IMR-90 (cell line): ENCODE measurements at regions not wholly inside any gene's neighbourhood (a gene's known extent, or its start where the extent isn't known, plus 50 kb on each side); places are given as distances from the start of the nearest gene placed in this dataset.

Experiments
- ATAC-seq: fragments of 200-7000 bp; cut with Tn5 transposase; 2 replicates; pipeline ENCODE4 v1.9.1; 2020; ENCODE audit warnings: low read depth, mild to moderate bottlenecking, moderate library complexity
- BruUV-seq: library from RNA; stranded (reverse); fragments of 400-500 nt; replicated peaks from 2 replicates; lab custom pipeline; 2021; lab: Mats Ljungman, UMichigan
- CTCF ChIA-PET: fragments of 300-600 bp; formaldehyde crosslinking; extraction: SDS; loops from one replicate; lab custom pipeline; 2021; ENCODE audit warnings: antibody characterized with exemption; lab: Yijun Ruan, JAX
- POLR2A ChIA-PET: fragments of 300-600 bp; sonication (Branson Sonifier 250); formaldehyde crosslinking; loops from one replicate; lab custom pipeline; 2022; ENCODE audit warnings: antibody characterized with exemption; ENCODE audit not compliant: unreplicated experiment; lab: Charles Lee
- DNase-seq: peaks from one replicate; pipeline ENCODE4 v3.0.0; 2013
- H2AFZ ChIP-seq: replicated peaks from 2 replicates; pipeline ENCODE3; 2013; ENCODE audit warnings: low read length, mild to moderate bottlenecking; ENCODE audit not compliant: poor library complexity
- H2AK5ac ChIP-seq: 2 replicates; pipeline ENCODE4 v1.6.1; 2013; ENCODE audit warnings: low read depth, low read length, inconsistent platforms
- H2AK9ac ChIP-seq: replicated peaks from 2 replicates; pipeline ENCODE3; 2013; ENCODE audit warnings: mild to moderate bottlenecking, low read depth, low read length, moderate library complexity; ENCODE audit not compliant: poor library complexity
- H2BK120ac ChIP-seq: 2 replicates; pipeline ENCODE4 v1.6.1; 2013; ENCODE audit warnings: low read depth, low read length, inconsistent platforms
- H2BK15ac ChIP-seq: 3 replicates; pipeline ENCODE4 v1.6.1; 2013; ENCODE audit warnings: low read depth, low read length, inconsistent platforms
- H2BK20ac ChIP-seq: 2 replicates; pipeline ENCODE4 v1.6.1; 2013; ENCODE audit warnings: low read depth, mild to moderate bottlenecking, inconsistent platforms, low read length, moderate library complexity
- H2BK5ac ChIP-seq: 2 replicates; pipeline ENCODE4 v1.6.1; 2013; ENCODE audit warnings: mild to moderate bottlenecking, low read depth, low read length, inconsistent platforms; ENCODE audit not compliant: poor library complexity, severe bottlenecking
- H3K14ac ChIP-seq: replicated peaks from 2 replicates; pipeline ENCODE4 v1.6.1; 2013; ENCODE audit warnings: low read depth, low read length, inconsistent platforms
- H3K18ac ChIP-seq: 2 replicates; pipeline ENCODE4 v1.6.1; 2013; ENCODE audit warnings: low read depth, low read length, control low read depth
- H3K23ac ChIP-seq: 2 replicates; pipeline ENCODE4 v1.6.1; 2013; ENCODE audit warnings: low read depth, low read length, inconsistent platforms
- H3K27ac ChIP-seq: 2 replicates; pipeline ENCODE4 v1.5.1; 2013; ENCODE audit warnings: mild to moderate bottlenecking, control low read depth, low read length; ENCODE audit not compliant: insufficient read depth
- H3K27me3 ChIP-seq: 2 replicates; pipeline ENCODE4 v1.6.1; 2013; ENCODE audit warnings: low read length; ENCODE audit not compliant: control insufficient read depth, insufficient read depth
- H3K36me3 ChIP-seq: 2 replicates; pipeline ENCODE4 v1.6.1; 2013; ENCODE audit warnings: low read length, mixed read lengths; ENCODE audit not compliant: control insufficient read depth, insufficient read depth
- H3K4ac ChIP-seq: 2 replicates; pipeline ENCODE4 v1.6.1; 2013; ENCODE audit warnings: low read depth, low read length, inconsistent platforms
- H3K4me1 ChIP-seq: 2 replicates; pipeline ENCODE4 v1.6.1; 2013; ENCODE audit warnings: low read length, mixed read lengths; ENCODE audit not compliant: control insufficient read depth, insufficient read depth
- H3K4me2 ChIP-seq: 2 replicates; pipeline ENCODE4 v1.6.1; 2013; ENCODE audit warnings: low read depth, mild to moderate bottlenecking, control low read depth, low read length, moderate library complexity
- H3K4me3 ChIP-seq: 2 replicates; pipeline ENCODE4 v1.5.1; 2013; ENCODE audit warnings: low read depth, mild to moderate bottlenecking, control low read depth, low read length, moderate library complexity; ENCODE audit not compliant: insufficient read depth
- H3K56ac ChIP-seq: 2 replicates; pipeline ENCODE4 v1.6.1; 2013; ENCODE audit warnings: low read length, inconsistent platforms; ENCODE audit not compliant: insufficient read depth; ENCODE audit errors: extremely low read depth
- H3K79me1 ChIP-seq, 2 experiments: 2 replicates each; pipeline ENCODE4 v1.6.1; 2013; ENCODE audit warnings: low read length in 2 of 2, inconsistent platforms in 1 of 2, low read depth in 1 of 2
- H3K9ac ChIP-seq: 2 replicates; pipeline ENCODE4 v1.6.1; 2013; ENCODE audit warnings: low read depth, low read length, control low read depth
- H3K9me1 ChIP-seq: 2 replicates; pipeline ENCODE4 v1.6.1; 2013; ENCODE audit warnings: low read length, inconsistent platforms; ENCODE audit not compliant: insufficient read depth
- H3K9me3 ChIP-seq: 2 replicates; pipeline ENCODE4 v1.6.1; 2013; ENCODE audit warnings: low read length; ENCODE audit not compliant: control insufficient read depth, insufficient read depth
- H4K20me1 ChIP-seq: 2 replicates; pipeline ENCODE4 v1.6.1; 2013; ENCODE audit warnings: low read length, inconsistent platforms; ENCODE audit not compliant: insufficient read depth
- H4K5ac ChIP-seq: 2 replicates; pipeline ENCODE4 v1.6.1; 2013; ENCODE audit warnings: mild to moderate bottlenecking, low read depth, low read length, control low read depth
- H4K8ac ChIP-seq, 2 experiments: 2 replicates each; pipeline ENCODE4 v1.6.1; 2013; ENCODE audit warnings: low read depth in 2 of 2, low read length in 2 of 2, control low read depth in 1 of 2, inconsistent platforms in 1 of 2
- H4K91ac ChIP-seq: 2 replicates; pipeline ENCODE4 v1.6.1; 2013; ENCODE audit warnings: low read depth, low read length, inconsistent platforms; ENCODE audit not compliant: insufficient read depth
- CHD1 ChIP-seq: IDR thresholded peaks from 2 replicates; pipeline ENCODE4 v1.6.1; 2012; ENCODE audit warnings: low read depth, low read length, improper control_type of control experiment
- CTCF ChIP-seq: conservative IDR thresholded peaks from 2 replicates; pipeline ENCODE4 v1.5.1; 2012; ENCODE audit warnings: mild to moderate bottlenecking, low read depth, low read length, improper control_type of control experiment
- ELK1 ChIP-seq: fragments of 150-350 bp; IDR thresholded peaks from 2 replicates; pipeline ENCODE4 v1.6.1; 2016; ENCODE audit warnings: low read depth, mild to moderate bottlenecking, low read length, moderate library complexity, borderline replicate concordance
- FOS ChIP-seq: fragments of 150-350 bp; IDR thresholded peaks from 2 replicates; pipeline ENCODE4 v1.6.1; 2016; ENCODE audit warnings: low read depth, low read length
- MAZ ChIP-seq: IDR thresholded peaks from 2 replicates; pipeline ENCODE4 v1.6.1; 2012; ENCODE audit warnings: low read depth, mild to moderate bottlenecking, low read length, improper control_type of control experiment, moderate library complexity, borderline replicate concordance
- MXI1 ChIP-seq: IDR thresholded peaks from 2 replicates; pipeline ENCODE4 v1.6.1; 2012; ENCODE audit warnings: low read depth, mild to moderate bottlenecking, low read length, moderate library complexity, borderline replicate concordance
- NFE2L2 ChIP-seq: fragments of 150-350 bp; IDR thresholded peaks from 2 replicates; pipeline ENCODE4 v1.6.1; 2016; ENCODE audit warnings: low read depth, mild to moderate bottlenecking, low read length
- POLR2A ChIP-seq: IDR thresholded peaks from 2 replicates; pipeline ENCODE4 v1.6.1; 2012; ENCODE audit warnings: mild to moderate bottlenecking, low read depth, low read length
- RAD21 ChIP-seq: IDR thresholded peaks from 2 replicates; pipeline ENCODE4 v1.6.1; 2012; ENCODE audit warnings: low read length, improper control_type of control experiment
- RCOR1 ChIP-seq: IDR thresholded peaks from 2 replicates; pipeline ENCODE4 v1.6.1; 2012; ENCODE audit warnings: mild to moderate bottlenecking, low read length, improper control_type of control experiment; ENCODE audit not compliant: insufficient replicate concordance
- RFX5 ChIP-seq: IDR thresholded peaks from 2 replicates; pipeline ENCODE4 v1.8.0; 2012; ENCODE audit warnings: low read depth, mild to moderate bottlenecking, low read length, moderate library complexity
- SMC3 ChIP-seq: fragments of 150-350 bp; IDR thresholded peaks from 2 replicates; pipeline ENCODE4 v1.6.1; 2016; ENCODE audit warnings: low read depth, mild to moderate bottlenecking, antibody characterized with exemption, low read length, moderate library complexity
- WGBS, 2 experiments: methylation state at CpG; one replicate each; pipeline versions ENCODE4 v1.1.5 to v1.1.7; 2013; ENCODE audit warnings: missing lambda C conversion rate in 2 of 2; ENCODE audit not compliant: insufficient read length in 1 of 2; ENCODE audit errors: extremely low coverage in 2 of 2; 5-methylcytosine and 5-hydroxymethylcytosine counted together
- dilution Hi-C: fragments of 300-500 bp; cut with HindIII; formaldehyde crosslinking; loops from one replicate; pipeline ENCODE4 v1.14.3; 2018; ENCODE audit warnings: low sequenced_read_pairs; ENCODE audit not compliant: unreplicated experiment
- in situ Hi-C: fragments of 300-500 bp; cut with MboI; formaldehyde crosslinking; loops from 3 replicates; pipeline ENCODE4 v1.14.3; 2019; ENCODE audit warnings: low sequenced_read_pairs, inconsistent platforms, mixed read lengths
- intact Hi-C: fragments of 100-400 bp; cut with micrococcal nuclease; formaldehyde crosslinking; loops from 2 replicates; pipeline ENCODE4 v1.10.0; 2022
- TF ChIP-seq, protein P1 (sequence below): fragments of 150-350 bp; IDR thresholded peaks from 2 replicates; pipeline ENCODE4 v1.6.1; 2017; ENCODE audit warnings: mild to moderate bottlenecking, antibody characterized with exemption, low read length, low read depth

- no peak for TF ChIP-seq CHD1
Measured at GRCh38 chr22:44394246-44395117, 81.7 kb upstream of the SHISAL1 start (continued).

- Histone ChIP-seq H3K4ac (no peak overlapping the region), H2BK5ac (no peak overlapping the region), H2BK20ac (no peak overlapping the region; the same call in 1 of the 2 replicates), H3K4me1 (no peaks in the 10 kb centered on the region; the same call in 1 of the 2 replicates), H2AK5ac (no peak overlapping the region), H4K8ac (no peak overlapping the region), H3K4me2 (no peak overlapping the region), H2AK9ac (no peak overlapping the region), H3K36me3 (no peaks in the 10 kb centered on the region), H3K23ac (no peak overlapping the region), H3K9ac (no peak overlapping the region), H4K91ac (no peak overlapping the region), H2BK15ac (no peak overlapping the region), H3K9me3 (no peaks in the 10 kb centered on the region), H3K56ac (no peak overlapping the region), H3K4me3 (no peak overlapping the region), H3K9me1 (no peaks in the 10 kb centered on the region), H3K27ac (no peak overlapping the region), H3K14ac (no peak overlapping the region), H4K20me1 (no peaks in the 10 kb centered on the region), H3K79me1 (no peaks in the 10 kb centered on the region), H4K5ac (no peak overlapping the region), H3K27me3 (peaks cover 18% of the 10 kb centered on the region), H2AFZ (peak overlapping the region; percentile 6), H2BK120ac (no peak overlapping the region), H3K18ac (no peak overlapping the region)
- in situ Hi-C loops (no loop called here), intact Hi-C loops (no loop called here), dilution Hi-C loops (no loop called here)
- CTCF ChIA-PET = no interaction called here
- ATAC-seq (no peak), DNase-seq (no peak)
- POLR2A ChIA-PET = no interaction called here
- BruUV-seq = no TSS peak
- no CpG with 5 or more reads among the region's 8 CpGs for WGBS, 2 experiments
- no peak for TF ChIP-seq SMC3
- TF ChIP-seq ELK1 = no peak
- TF ChIP-seq MXI1 = no peak
- no peak for TF ChIP-seq NFE2L2
- no peak for TF ChIP-seq CTCF
- TF ChIP-seq FOS = no peak
- TF ChIP-seq RAD21 = no peak
- no peak for TF ChIP-seq POLR2A
- TF ChIP-seq, protein P1, sequence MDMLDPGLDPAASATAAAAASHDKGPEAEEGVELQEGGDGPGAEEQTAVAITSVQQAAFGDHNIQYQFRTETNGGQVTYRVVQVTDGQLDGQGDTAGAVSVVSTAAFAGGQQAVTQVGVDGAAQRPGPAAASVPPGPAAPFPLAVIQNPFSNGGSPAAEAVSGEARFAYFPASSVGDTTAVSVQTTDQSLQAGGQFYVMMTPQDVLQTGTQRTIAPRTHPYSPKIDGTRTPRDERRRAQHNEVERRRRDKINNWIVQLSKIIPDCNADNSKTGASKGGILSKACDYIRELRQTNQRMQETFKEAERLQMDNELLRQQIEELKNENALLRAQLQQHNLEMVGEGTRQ = no peak
- TF ChIP-seq RFX5 = no peak
- no peak for TF ChIP-seq RCOR1
- no peak for TF ChIP-seq MAZ
Measured at GRCh38 chr22:44393066-44393465, 80.3 kb upstream of the SHISAL1 start.
